ENCODE measurements at regions not wholly inside any gene's neighbourhood (a gene's known extent, or its start where the extent isn't known, plus 50 kb on each side); places are given as distances from the start of the nearest gene placed in this dataset.
"Not testable (repeated sequence)": the region's sequence is repeated elsewhere in the genome, so short reads cannot be mapped to it uniquely, and the experiment has no call there.

GRCh38 chr2:125267683-125268082, 1242.6 kb downstream of the CNTNAP5 start:
- Mint-ChIP-seq H3K27ac (no peak overlapping the region), H3K9me3 (peaks cover 0 to 14% (median 4%) of the 10 kb centered on the region in 9 donors), H3K36me3 (no peaks in the 10 kb centered on the region), H3K4me1 (no peaks in the 10 kb centered on the region), H3K27me3 (no peaks in the 10 kb centered on the region), H3K4me3 (no peak overlapping the region)
- no peak for ATAC-seq
- no peak for DNase-seq
- POLR2A ChIA-PET = no interaction called here

GRCh38 chr2:125272651-125273050, 1247.6 kb downstream of the CNTNAP5 start:
- POLR2A ChIA-PET = no interaction called here
- no peak overlapping the region for H3K4me3 Mint-ChIP-seq
- H3K36me3 Mint-ChIP-seq = no peaks in the 10 kb centered on the region
- no peaks in the 10 kb centered on the region for H3K4me1 Mint-ChIP-seq
- ATAC-seq = no peak
- H3K9me3 Mint-ChIP-seq = peaks cover 0 to 15% (median 6%) of the 10 kb centered on the region in 9 donors
- no peaks in the 10 kb centered on the region for H3K27me3 Mint-ChIP-seq
- no peak overlapping the region for H3K27ac Mint-ChIP-seq
- DNase-seq = no peak

GRCh38 chr2:125274718-125275117, 1249.6 kb downstream of the CNTNAP5 start:
- Mint-ChIP-seq H3K9me3 (peaks cover 0 to 23% (median 5%) of the 10 kb centered on the region in 9 donors), H3K27me3 (no peaks in the 10 kb centered on the region), H3K36me3 (peaks cover 0 to 4% (median 0%) of the 10 kb centered on the region in 3 donors), H3K27ac (no peak overlapping the region), H3K4me1 (no peaks in the 10 kb centered on the region), H3K4me3 (no peak overlapping the region)
- no peak for DNase-seq
- POLR2A ChIA-PET = no interaction called here
- ATAC-seq = no peak

GRCh38 chr2:125280265-125280664, 1255.2 kb downstream of the CNTNAP5 start:
- POLR2A ChIA-PET = no interaction called here
- ATAC-seq (no peak), DNase-seq (no peak)
- Mint-ChIP-seq H3K4me3 (no peak overlapping the region), H3K9me3 (peaks cover 0 to 20% (median 2%) of the 10 kb centered on the region in 9 donors), H3K4me1 (no peaks in the 10 kb centered on the region), H3K27me3 (peaks cover 0 to 2% (median 0%) of the 10 kb centered on the region in 5 donors), H3K36me3 (peaks cover 0 to 4% (median 0%) of the 10 kb centered on the region in 3 donors), H3K27ac (no peak overlapping the region)

- no peak for ATAC-seq
- Mint-ChIP-seq H3K36me3 (peaks cover 0 to 4% (median 0%) of the 10 kb centered on the region in 3 donors), H3K27ac (no peak overlapping the region), H3K9me3 (peaks cover 0 to 18% (median 2%) of the 10 kb centered on the region in 9 donors), H3K4me3 (no peak overlapping the region), H3K4me1 (no peaks in the 10 kb centered on the region), H3K27me3 (peaks cover 0 to 2% (median 0%) of the 10 kb centered on the region in 5 donors)
- DNase-seq = no peak
- POLR2A ChIA-PET = no interaction called here
Observed at GRCh38 chr2:125281242-125281641, 1256.2 kb downstream of the CNTNAP5 start.

- Mint-ChIP-seq H3K4me1 (no peaks in the 10 kb centered on the region), H3K9me3 (peaks cover 0 to 21% (median 9%) of the 10 kb centered on the region in 9 donors), H3K27ac (no peak overlapping the region)
Observed at GRCh38 chr2:125296742-125297141, 1271.7 kb downstream of the CNTNAP5 start.

GRCh38 chr2:125310657-125311364, 1285.7 kb downstream of the CNTNAP5 start:
- Mint-ChIP-seq H3K4me1 (no peaks in the 10 kb centered on the region), H3K36me3 (no peaks in the 10 kb centered on the region), H3K4me3 (no peak overlapping the region), H3K27me3 (no peaks in the 10 kb centered on the region), H3K9me3 (peaks cover 0 to 16% (median 0%) of the 10 kb centered on the region in 9 donors), H3K27ac (no peak overlapping the region)
- ATAC-seq (no peak), DNase-seq (no peak)
- POLR2A ChIA-PET = no interaction called here

More at GRCh38 chr2:125296742-125297141, 1271.7 kb downstream of the CNTNAP5 start:
- H3K27me3 Mint-ChIP-seq = no peaks in the 10 kb centered on the region
- ATAC-seq = no peak
- no peaks in the 10 kb centered on the region for H3K36me3 Mint-ChIP-seq
- H3K4me3 Mint-ChIP-seq = no peak overlapping the region
- POLR2A ChIA-PET = no interaction called here
- no peak for DNase-seq

- H3K9me3 Mint-ChIP-seq = peaks cover 0 to 16% (median 0%) of the 10 kb centered on the region in 9 donors
- POLR2A ChIA-PET = no interaction called here
- H3K27me3 Mint-ChIP-seq = no peaks in the 10 kb centered on the region
- DNase-seq = no peak
- H3K4me3 Mint-ChIP-seq = no peak overlapping the region
- H3K27ac Mint-ChIP-seq = no peak overlapping the region
- ATAC-seq = no peak
- no peaks in the 10 kb centered on the region for H3K4me1 Mint-ChIP-seq
- H3K36me3 Mint-ChIP-seq = no peaks in the 10 kb centered on the region
Observed at GRCh38 chr2:125312342-125312741, 1287.3 kb downstream of the CNTNAP5 start.

- Mint-ChIP-seq H3K27me3 (no peaks in the 10 kb centered on the region), H3K36me3 (no peaks in the 10 kb centered on the region), H3K27ac (no peak overlapping the region), H3K4me3 (no peak overlapping the region), H3K9me3 (peaks cover 0 to 16% (median 0%) of the 10 kb centered on the region in 9 donors), H3K4me1 (no peaks in the 10 kb centered on the region)
- DNase-seq (no peak), ATAC-seq (peak in 1 of 2 donors; percentile 43)
- POLR2A ChIA-PET = no interaction called here
Observed at GRCh38 chr2:125313806-125314205, 1288.7 kb downstream of the CNTNAP5 start.

GRCh38 chr2:125318740-125319139, 1293.7 kb downstream of the CNTNAP5 start:
- peaks cover 0 to 13% (median 3%) of the 10 kb centered on the region in 9 donors for H3K9me3 Mint-ChIP-seq
- no peaks in the 10 kb centered on the region for H3K27me3 Mint-ChIP-seq
- H3K4me3 Mint-ChIP-seq = no peak overlapping the region
- no peaks in the 10 kb centered on the region for H3K36me3 Mint-ChIP-seq
- POLR2A ChIA-PET = no interaction called here
- no peak overlapping the region for H3K27ac Mint-ChIP-seq
- ATAC-seq (no peak), DNase-seq (no peak)
- H3K4me1 Mint-ChIP-seq = no peaks in the 10 kb centered on the region

GRCh38 chr2:125324273-125324672, 1299.2 kb downstream of the CNTNAP5 start:
- H3K9me3 Mint-ChIP-seq = peaks cover 0 to 11% (median 7%) of the 10 kb centered on the region in 9 donors
- H3K27ac Mint-ChIP-seq = no peak overlapping the region
- H3K27me3 Mint-ChIP-seq = no peaks in the 10 kb centered on the region
- POLR2A ChIA-PET = no interaction called here
- no peaks in the 10 kb centered on the region for H3K36me3 Mint-ChIP-seq
- no peak overlapping the region for H3K4me3 Mint-ChIP-seq
- ATAC-seq (no peak), DNase-seq (no peak)
- H3K4me1 Mint-ChIP-seq = no peaks in the 10 kb centered on the region

- ATAC-seq (no peak), DNase-seq (no peak)
- Mint-ChIP-seq H3K4me1 (no peaks in the 10 kb centered on the region), H3K27me3 (no peaks in the 10 kb centered on the region), H3K36me3 (no peaks in the 10 kb centered on the region), H3K27ac (no peak overlapping the region), H3K4me3 (no peak overlapping the region), H3K9me3 (peaks cover 0 to 8% (median 6%) of the 10 kb centered on the region in 9 donors)
- POLR2A ChIA-PET = no interaction called here
Observed at GRCh38 chr2:125330133-125330532, 1305.0 kb downstream of the CNTNAP5 start.

- peaks cover 0 to 27% (median 6%) of the 10 kb centered on the region in 9 donors for H3K9me3 Mint-ChIP-seq
- H3K4me1 Mint-ChIP-seq = no peaks in the 10 kb centered on the region
- POLR2A ChIA-PET = no interaction called here
- H3K36me3 Mint-ChIP-seq = no peaks in the 10 kb centered on the region
- no peak overlapping the region for H3K4me3 Mint-ChIP-seq
- ATAC-seq (no peak), DNase-seq (no peak)
- H3K27ac Mint-ChIP-seq = no peak overlapping the region
- no peaks in the 10 kb centered on the region for H3K27me3 Mint-ChIP-seq
Observed at GRCh38 chr2:125341353-125341752, 1314.6 kb upstream of the GYPC start.

GRCh38 chr2:125353542-125353941, 1302.4 kb upstream of the GYPC start:
- ATAC-seq, H3K27ac Mint-ChIP-seq, POLR2A ChIA-PET: not testable (repeated sequence)

More at GRCh38 chr2:125353542-125353941, 1302.4 kb upstream of the GYPC start:
- not testable (repeated sequence) for H3K27me3 Mint-ChIP-seq, H3K4me3 Mint-ChIP-seq, H3K4me1 Mint-ChIP-seq, H3K36me3 Mint-ChIP-seq, DNase-seq
- peaks cover 0 to 22% (median 5%) of the 10 kb centered on the region in 9 donors for H3K9me3 Mint-ChIP-seq

Measured in naive thymus-derived CD8-positive, alpha-beta T cell (primary cell).